PC-3 (cell line): ENCODE measurements at regions not wholly inside any gene's neighbourhood (a gene's known extent, or its start where the extent isn't known, plus 50 kb on each side); places are given as distances from the start of the nearest gene placed in this dataset.

ENCODE experiments used
- CTCF ChIP-seq: fragments of 300-600 bp; sonication (generic); conservative IDR thresholded peaks from 2 replicates; pipeline ENCODE4 v1.5.1; 2017; ENCODE audit warnings: antibody characterized with exemption, low read depth, mild to moderate bottlenecking, low read length
- EZH2 ChIP-seq: fragments of 300-600 bp; sonication (generic); IDR thresholded peaks from one replicate; pipeline ENCODE4 v1.6.1; 2017; ENCODE audit warnings: antibody characterized with exemption, mild to moderate bottlenecking, low read length; ENCODE audit not compliant: unreplicated experiment

- TF ChIP-seq EZH2, result no peak
- no peak for TF ChIP-seq CTCF
Measured at GRCh38 chr6:140816681-140817080, 1316.0 kb upstream of the GJE1 start.
